Femur (tissue), 1 donor: ENCODE measurements at regions not wholly inside any gene's neighbourhood (a gene's known extent, or its start where the extent isn't known, plus 50 kb on each side); places are given as distances from the start of the nearest gene placed in this dataset.

ENCODE experiments used
- DNase-seq: peaks from one replicate; pipeline ENCODE4 v3.0.0-alpha.2; 2017

DNA sequence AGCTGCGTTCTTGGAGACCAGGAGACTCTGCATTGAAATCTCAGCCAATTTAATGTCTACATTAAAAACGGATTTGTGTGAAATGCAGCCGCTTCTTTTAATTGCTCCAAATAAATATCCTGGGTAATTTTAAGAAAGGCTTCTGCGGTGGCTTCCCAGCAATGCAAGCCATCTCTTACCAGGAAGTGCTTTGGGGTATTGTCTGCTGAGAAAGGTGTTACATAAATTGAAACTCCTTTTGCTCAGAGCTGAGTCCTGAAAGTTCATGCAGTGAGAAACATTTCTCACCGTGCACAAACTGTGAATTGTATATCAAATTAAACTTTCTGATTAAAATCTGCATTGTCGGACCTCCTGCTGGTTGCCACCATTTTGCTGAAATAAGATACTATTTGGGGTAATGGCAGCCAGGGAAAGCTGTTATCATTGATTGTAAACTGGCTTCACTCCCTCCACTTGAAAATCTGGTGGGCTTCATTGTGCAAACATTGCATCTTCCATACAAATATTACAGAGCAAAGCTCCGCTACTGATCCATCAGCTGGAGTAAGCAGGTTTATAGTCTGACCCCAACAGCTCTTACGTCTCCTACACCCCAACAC, 59.5 kb downstream of the ZIC5 start:
- no peak for DNase-seq

DNA sequence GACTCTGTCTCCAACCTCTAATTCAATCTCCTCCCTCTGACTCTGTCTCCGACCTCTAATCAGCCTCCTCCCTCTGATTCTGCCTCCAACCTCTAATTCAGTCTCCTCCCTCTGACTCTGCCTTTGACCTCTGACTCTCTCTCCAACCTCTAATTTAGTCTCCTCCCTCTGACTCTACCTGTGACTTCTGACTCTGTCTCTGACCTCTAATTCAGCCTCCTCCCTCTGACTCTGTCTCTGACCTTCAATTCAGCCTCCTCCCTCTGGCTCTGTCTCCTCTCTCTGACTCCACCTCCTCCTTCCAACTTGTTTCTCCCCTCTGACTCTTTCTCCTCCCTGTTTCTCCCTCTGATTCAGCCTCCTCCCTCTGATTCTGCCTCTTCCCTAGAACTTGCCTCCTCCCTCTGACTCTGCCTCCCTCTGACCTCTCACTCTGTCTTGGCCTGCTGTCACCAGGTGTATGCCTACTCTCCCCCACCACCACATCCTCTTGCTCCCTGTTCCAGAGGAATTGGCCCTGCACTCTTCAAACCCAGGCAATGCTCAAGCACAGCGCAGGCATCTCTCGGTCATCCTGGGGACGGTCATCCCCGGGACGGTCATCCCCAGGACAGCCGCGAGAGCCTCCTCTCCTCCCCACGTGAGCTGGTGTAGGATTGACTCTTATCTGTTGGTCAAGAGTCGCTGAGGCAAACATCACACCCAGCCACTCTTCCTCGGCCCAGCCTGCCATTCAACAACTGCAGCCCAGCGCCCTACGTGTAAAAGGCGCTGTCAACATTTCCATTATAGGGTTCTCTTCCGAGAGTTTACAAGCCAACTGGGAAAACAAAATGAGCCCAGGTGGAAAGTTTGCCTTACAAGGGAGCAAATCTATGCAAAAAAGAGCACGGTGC, 60.2 kb downstream of the ZIC5 start:
- DNase-seq = no peak

DNA sequence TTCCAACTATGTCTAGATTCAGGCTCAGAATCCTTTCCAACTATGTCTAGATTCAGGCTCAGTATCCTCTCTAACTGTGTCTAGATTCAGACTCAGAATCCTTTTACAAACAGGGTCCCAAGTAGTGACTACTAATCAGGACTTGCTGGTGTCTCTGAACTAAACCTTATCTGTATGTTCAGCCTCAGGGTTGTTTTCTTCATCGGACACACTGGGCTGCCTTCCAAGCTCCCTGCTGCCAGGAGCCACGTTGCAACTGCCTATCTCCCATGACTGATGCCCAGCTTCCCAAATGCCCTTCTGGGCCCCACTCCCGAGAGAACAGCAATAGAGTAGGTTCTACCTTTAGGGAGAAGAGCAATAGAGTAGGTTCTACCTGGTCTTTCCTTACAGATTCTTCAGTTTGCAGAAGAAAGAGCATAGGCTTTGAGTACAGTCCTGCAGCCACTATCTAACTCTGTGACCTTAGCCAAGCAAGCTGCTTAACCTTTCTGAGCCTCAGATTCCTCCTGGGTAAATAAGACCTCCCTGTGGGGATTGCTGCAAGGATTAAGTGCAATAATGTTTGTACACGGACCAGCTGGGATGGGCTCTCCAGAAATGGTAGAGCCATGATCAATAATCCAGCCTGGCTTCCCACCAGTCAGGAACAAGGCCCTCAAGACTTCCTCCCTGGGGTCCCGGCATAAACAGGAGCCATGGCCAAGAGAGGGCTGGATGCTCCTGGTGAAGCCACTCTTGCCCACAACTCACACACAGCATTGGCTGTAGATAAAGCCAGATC, 61.5 kb downstream of the ZIC5 start:
- DNase-seq = no peak

DNA sequence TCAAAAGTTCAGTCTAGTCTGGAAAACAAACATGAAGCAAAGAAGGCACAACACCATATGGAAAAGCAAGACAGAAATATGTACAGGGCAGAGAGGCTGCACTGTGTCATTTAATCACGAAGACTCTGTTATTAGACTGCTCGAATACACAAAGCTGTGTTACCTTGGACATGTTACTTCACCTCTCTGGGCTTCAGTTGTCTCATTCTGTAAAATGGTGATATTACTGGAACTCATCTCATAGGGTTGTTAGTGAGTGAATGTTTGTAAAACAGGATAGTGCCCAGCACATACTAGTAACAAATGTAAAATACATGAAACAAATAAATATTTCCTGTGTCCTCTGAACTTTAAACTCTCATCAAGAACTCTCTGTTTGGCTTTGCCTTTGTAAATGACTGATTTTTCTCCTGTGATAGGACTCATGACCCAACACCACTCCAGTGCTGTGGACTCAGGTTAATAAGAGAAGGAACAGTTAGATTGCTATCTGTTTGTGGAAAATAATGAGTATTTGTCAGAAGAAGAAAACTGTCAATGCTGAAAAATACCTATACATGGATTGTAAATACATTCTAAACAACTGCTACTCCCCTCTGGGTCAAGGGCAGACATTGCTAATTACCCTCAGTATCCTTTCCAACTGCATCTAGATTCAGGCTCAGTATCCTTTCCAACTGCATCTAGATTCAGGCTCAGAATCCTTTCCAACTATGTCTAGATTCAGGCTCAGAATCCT, 62.3 kb downstream of the ZIC5 start:
- no peak for DNase-seq

DNA sequence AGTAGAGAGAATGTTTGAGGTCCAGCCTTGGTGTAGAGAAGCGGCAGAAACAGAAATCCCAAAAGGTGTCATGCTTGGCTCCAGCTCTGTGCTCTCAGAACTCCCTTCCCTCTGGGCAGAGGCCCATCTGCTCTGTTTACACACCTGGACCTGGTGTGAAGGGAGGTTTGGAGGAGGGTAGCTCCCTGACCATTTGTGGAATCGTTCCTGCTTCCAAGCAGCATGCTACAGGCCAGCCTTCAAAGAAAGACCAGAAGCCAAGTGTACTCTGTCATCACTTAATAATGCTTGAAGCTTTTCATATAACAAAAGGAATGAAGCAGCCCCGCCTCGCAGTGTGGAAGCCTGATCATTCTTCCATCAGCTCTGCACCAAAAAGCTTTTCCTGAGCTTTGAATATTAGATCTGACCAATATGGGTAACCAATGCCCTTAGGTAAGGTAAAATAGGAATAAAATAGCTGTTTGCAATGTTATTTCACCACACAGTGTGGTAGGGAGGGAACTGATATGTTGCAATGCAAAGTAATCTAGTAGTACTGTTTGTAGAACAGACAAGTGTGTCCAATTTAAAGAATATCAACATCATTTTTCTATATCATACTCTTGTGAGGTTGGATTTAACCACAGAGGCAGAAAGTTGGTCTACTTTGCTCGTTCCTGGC, 63.3 kb downstream of the ZIC5 start:
- DNase-seq = no peak

DNA sequence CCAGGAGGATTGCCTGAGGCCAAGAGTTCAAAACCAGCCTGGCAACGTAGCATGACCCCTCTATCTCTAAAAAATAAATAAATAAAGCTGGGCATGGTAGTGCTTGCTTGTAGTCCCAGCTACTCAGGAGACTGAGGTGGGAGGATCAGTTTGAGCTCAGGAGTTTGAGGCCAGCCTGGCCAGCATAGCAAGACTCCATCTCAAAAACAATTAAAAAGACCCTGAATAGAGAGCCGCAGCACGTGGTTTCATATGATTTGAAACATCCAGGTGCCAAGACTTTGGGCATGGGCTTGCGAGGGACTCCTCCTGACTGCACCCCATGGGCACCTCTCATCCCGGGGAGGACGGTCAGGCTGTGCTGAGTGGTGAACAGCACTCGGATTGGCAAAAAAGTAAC, 63.9 kb downstream of the ZIC5 start:
- DNase-seq = no peak

DNA sequence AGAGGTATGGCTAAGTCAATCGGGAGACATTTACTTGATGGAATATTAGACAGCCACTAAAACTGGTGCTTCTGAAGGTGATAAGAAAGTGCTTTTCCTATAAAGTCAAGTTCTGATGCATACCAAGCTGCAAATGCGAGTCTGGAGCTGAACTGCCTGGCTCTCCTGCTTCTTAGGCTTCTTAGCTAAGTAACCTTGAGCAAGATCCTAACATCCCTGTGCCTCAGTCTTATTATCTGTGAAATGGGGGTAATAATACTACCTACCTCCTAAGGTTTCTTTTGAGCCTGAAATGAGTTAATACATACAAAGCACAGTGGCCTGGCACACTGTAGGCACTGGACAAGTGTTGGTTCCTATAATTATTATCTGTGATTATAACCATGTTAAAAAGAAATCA, 64.5 kb downstream of the ZIC5 start:
- no peak for DNase-seq

DNA sequence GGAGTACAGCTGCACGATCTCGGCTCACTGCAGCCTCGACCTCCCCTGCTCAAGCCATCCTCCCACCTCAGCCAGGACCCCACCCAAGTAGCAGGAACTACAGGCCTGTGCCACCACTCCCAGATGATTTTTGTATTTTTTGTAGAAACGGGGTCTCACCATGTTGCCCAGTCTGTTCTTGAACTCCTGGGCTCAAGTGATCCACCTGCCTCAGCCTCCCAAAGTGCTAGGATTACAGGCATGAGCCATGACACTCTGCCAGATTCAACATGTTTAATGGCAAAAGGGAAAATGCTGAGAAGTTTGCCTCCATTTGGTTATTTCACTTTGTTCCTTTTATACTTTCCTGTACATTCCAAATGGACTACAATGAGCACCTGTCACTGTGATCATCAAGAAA, 65.8 kb downstream of the ZIC5 start:
- DNase-seq = no peak

DNA sequence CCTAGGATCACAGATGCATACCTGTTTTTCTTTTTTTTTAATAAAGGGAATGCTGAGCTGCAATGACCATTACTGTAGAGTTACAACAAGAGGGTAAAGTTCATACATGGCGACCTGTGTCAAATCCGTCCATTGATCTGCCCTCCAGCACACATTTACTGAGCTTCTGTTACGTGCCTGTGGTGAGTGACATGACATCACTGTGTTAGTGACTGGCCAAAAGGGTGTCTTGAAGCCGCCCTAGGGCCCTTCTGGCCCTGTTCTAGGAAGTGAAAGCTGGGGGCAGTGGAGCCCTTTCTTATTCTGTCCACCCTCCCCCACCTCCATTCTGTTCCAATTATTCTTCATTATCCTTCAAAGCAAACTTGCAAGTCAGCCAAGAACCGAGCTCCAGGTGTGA, 66.3 kb downstream of the ZIC5 start:
- DNase-seq = no peak

DNA sequence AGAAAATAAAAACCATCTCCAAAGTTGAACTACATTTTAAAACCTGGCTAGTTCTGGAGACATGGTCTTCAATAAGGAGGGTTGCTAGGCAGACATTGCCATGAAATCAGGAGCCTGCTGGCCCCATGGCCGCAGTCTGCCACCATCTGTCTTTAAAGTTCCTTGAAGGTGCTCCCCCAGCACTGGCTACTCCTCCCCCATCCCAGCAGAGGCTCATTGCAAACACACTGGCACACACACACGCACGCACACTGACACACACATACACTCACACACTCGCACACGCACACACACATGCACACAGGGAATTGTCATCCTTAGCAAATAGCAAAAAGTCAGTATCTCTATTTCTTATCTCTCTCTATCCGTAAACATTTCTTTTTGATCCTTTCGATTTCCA, 68.4 kb downstream of the ZIC5 start:
- DNase-seq = no peak

DNA sequence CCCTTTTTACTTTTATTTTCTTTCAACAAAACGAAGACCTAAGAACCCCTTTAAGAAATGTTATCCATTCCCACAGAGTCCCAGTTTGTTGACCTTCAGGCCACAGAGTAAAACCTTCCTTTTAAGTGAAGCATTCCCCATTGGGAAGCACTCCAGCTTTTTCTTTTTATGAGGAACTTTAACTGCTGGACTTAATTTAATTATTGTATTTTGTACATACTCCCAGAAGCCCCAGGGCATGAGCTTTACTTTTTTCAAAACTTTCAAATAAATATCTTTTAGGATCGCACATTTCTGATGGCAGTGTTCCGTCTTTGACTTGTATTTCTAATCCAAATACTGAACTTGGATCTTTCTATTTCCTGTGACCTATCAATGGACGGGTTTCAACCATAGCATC, 68.9 kb downstream of the ZIC5 start:
- DNase-seq = no peak

DNA sequence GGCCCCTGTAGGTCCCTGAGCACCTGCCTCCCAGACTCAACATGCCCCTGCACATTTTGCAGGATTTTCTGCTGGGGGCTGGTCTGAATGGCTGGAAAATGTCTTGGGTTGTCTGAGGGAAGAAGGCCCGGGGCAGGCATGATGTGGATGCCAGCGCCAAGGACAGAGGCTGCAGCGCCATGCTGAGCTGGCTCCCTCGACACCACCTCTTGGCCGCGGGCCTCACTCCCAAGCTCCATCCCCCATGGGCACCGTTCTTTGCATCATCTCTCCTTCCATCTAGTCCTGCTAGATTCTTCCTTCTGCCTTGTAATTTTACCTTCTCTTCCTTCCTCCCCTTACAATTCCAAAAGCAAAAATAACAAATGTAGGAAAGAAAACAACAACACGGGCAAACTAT, 70.6 kb downstream of the ZIC5 start:
- no peak for DNase-seq

DNA sequence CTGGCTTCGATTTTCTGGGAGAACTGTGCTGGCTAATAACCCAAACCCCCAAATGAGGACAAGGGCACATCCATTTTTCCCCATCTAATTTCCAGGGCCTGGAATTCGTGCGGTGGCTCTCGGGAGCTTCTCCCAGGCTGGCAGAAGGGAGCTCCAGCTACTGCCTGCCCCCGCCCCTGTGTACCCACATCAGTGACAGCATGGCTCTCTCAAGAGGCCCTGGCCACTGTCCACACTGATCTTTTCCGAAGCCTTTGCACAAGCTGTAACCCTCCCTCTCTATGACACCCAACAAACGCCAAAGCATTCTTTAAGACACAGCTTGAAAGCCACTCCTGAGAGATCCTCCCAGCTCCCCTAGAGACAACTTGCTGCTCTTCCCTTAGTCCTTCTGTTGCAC, 73.1 kb downstream of the ZIC5 start:
- DNase-seq = no peak

DNA sequence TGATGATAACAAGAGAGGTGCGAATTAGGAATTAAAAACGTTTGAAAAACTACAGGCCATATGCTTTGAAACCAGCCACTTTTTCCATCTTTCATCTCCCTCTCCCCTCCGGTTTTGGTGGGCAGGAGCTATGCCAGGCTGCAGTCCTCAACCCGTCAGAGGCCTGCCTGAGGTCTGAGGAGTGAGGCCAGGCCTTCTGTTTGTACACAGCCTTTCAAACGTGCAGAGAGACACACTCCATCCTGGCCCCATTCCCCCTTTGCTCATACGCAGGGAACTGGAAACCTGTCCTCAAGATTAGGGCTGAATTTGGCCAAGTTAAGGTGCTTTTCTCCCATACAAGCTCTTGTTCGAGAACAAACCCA, 74.5 kb downstream of the ZIC5 start:
- DNase-seq = no peak

DNA sequence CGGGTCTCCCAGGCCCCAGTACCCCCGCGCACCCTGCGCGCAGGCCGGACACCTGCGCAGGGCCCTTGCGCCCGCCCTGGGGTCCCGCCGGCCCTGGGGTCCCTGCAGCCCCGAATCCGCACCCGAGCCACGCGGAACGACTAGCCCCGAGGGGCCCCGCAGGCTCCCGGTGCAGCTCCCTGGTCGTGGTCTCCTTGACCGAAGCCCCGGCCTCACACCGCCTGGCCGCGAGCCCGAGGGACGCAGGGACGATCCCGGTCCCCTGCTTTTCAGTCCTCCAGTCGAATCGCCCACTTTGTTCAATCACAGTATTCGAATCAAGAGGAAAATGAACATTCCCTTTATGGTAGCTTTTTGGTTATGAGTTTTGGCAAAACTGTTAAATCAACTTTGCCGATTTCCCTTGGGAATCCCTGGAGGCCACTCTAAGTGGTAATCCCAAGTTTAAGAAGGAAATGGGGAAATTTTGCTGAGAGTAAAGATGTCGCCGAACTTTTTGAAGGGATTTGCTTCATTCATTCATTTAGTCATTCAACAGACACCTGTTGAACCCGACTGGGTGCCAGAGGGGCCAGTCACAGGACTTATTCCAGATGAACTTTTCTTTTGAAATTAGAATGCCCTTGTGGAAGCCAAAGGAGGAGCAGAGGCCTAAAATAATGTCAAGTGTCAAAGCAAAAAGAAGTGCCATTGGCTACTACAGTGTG, 75.0 kb downstream of the ZIC5 start:
- no peak for DNase-seq

DNA sequence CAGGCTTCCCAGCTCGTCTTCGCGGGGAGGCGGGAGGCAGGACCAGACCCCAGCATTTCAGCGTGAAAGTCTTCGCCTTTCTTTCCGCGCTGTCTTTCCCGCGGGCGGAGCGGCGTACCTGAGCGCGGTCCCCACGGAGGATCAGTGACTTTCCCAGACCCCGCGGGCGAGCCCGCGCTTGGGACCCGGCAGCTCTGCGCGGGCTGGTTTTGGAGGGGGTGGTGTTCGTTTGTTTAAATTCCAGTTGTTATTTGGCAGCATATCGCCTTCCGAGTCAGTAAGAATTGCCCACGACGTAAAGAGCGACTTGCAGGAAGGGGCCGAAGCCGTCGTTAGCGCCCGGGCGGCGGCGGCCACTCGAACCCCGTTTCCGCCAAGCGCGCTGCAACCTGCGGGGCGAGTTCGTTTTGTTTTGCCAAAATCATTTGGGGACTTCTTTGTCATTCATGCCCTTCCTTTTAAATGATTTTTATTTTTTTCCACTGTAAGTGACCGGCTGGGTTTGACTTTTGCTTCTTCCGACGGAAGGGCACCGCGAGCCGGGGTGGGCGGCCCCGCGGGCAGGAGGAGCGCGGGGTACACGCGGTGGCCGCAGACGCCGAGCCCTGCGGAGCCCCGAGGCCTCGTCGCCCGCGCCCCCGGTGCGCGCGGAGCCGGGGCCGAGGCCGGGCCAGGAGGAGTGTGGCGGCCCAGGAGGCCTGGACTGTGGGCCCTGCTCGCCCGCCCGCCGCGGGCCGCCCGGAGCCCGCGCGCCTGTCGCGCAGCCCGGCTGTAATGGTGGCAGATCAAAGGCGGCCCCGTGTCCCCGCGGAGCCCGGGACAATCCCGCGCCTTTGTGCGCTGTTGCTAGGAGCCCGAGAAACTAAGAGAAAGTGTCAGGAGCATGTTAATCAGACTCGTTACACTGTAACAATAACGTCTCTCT, 75.9 kb downstream of the ZIC5 start:
- DNase-seq = no peak

DNA sequence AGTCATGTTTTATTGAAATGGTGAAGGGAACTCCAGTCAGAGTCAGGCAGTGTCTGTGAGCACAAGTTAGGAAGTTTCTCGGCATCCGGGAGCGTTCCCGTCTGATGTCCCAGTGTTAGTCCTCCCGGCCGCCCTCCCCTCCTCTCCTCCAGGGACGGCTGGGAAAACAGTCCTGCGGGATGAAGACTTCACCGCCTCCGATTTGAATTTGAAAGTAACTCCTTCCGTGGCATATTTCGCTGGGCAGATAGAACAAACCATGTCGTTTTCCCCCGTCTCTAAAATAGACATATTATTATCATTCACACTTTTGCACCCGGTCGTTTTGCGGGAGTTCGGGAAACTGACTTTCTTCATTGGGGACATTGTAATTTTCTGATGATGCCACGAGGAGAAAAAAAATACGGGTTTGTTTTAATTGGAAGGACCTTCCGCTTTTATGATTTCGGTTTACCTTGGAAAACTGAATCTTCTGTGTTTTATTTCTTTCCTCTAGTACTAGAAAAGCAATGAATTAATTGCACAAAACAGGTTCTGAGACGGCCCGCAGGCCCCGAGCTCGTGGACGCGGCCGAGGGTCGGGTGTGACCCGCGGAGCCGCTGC, 76.6 kb downstream of the ZIC5 start:
- no peak for DNase-seq

DNA sequence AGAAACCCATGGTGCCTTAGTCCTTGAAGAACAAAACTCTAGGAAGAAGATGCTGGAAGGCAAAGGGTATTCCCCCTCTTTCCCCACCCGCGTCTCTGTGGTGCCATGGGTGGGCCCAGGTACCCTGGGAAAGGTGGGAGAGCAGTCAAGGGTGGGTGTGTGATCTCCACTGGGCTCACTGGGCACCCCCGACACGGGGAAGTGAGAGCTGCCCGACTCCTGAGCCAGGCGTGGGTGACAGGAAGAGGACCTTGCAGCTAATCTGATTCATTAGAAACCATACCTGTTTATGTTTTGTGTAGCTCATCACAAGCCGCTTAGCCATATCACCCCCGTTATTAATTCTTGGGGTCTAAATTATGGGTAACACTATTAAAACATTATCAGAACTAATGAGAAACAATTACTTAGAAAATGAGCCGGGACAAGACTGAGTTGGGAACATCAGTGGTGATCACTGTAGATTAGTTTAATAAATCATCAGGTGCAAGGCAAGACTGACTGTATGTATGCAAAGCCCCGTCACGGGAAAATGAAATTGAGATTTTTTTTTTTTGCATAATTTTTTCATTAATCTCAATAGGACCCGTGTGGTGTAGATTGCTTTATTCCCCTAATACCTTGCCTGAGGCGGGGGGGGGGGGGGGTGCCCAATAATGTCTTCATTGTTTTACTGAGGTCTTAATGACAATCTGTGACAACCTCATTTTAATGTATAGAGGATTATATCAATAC, 77.3 kb downstream of the ZIC5 start:
- DNase-seq = no peak

DNA sequence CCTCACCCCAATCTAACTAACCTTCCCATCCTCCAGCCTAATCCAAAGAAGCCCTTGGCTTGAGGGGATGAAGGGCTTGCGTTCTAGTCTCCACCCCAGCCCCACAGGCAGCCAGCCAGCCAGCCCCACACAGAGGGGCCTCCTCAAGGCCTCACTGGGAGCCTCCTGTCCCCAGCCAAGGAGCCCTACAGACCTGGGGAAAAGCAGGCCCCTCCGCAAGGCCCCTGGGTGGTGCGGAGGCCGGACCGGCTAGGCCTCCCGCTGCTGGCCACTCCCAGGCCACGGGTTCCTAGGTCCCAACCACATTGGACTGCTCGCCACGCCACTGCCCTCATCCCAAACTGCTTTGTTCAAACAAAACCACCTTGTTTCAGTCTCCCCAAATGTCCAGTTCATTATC, 78.0 kb downstream of the ZIC5 start:
- no peak for DNase-seq
